GM18858 (cell line): ENCODE measurements at regions not wholly inside any gene's neighbourhood (a gene's known extent, or its start where the extent isn't known, plus 50 kb on each side); places are given as distances from the start of the nearest gene placed in this dataset.

Experiments
- ATAC-seq: cut with Tn5 transposase; IDR thresholded peaks from one replicate; pipeline ENCODE4 v1.9.1; 2021; ENCODE audit not compliant: unreplicated experiment

- no peak for ATAC-seq
These were observed 251.1 kb upstream of the ARID1B start for GRCh38 chr6:156526081-156526480.

- ATAC-seq: no peak
These were observed 251.6 kb upstream of the ARID1B start for GRCh38 chr6:156525541-156525940.

- no peak for ATAC-seq
These were observed 257.2 kb upstream of the ARID1B start for GRCh38 chr6:156519940-156520339.

GRCh38 chr6:156517088-156517487 lies 260.1 kb upstream of the ARID1B start:
- ATAC-seq: no peak

- ATAC-seq: no peak
These were observed 261.9 kb upstream of the ARID1B start for GRCh38 chr6:156515242-156515641.

GRCh38 chr6:156513504-156513903 lies 263.7 kb upstream of the ARID1B start:
- ATAC-seq: no peak

- ATAC-seq: no peak
These were observed 265.6 kb upstream of the ARID1B start for GRCh38 chr6:156511570-156511969.

GRCh38 chr6:156511051-156511450 lies 266.1 kb upstream of the ARID1B start:
- ATAC-seq: no peak

GRCh38 chr6:156510242-156510641 lies 266.9 kb upstream of the ARID1B start:
- no peak for ATAC-seq

GRCh38 chr6:156509496-156509895 lies 267.7 kb upstream of the ARID1B start:
- ATAC-seq: no peak

- no peak for ATAC-seq
These were observed 268.3 kb upstream of the ARID1B start for GRCh38 chr6:156508923-156509322.

- ATAC-seq: no peak
These were observed 269.1 kb upstream of the ARID1B start for GRCh38 chr6:156508126-156508525.

- no peak for ATAC-seq
These were observed 269.5 kb upstream of the ARID1B start for GRCh38 chr6:156507656-156508055.

- ATAC-seq: no peak
These were observed 270.1 kb upstream of the ARID1B start for GRCh38 chr6:156507106-156507505.

GRCh38 chr6:156502969-156503504 lies 274.1 kb upstream of the ARID1B start:
- ATAC-seq: no peak

GRCh38 chr6:156497618-156498017 lies 279.6 kb upstream of the ARID1B start:
- ATAC-seq: no peak

GRCh38 chr6:156487877-156488276 lies 289.3 kb upstream of the ARID1B start:
- ATAC-seq: no peak

GRCh38 chr6:156485150-156485549 lies 292.0 kb upstream of the ARID1B start:
- ATAC-seq: no peak

- ATAC-seq: peak; percentile 57
These were observed 302.6 kb upstream of the ARID1B start for GRCh38 chr6:156474507-156475120.

GRCh38 chr6:156471000-156471399 lies 306.2 kb upstream of the ARID1B start:
- ATAC-seq: no peak

- ATAC-seq: peak; percentile 66
These were observed 312.9 kb upstream of the ARID1B start for GRCh38 chr6:156464100-156464878.

GRCh38 chr6:156461647-156462046 lies 315.5 kb upstream of the ARID1B start:
- no peak for ATAC-seq
